Loucy (cell line): ENCODE measurements at regions not wholly inside any gene's neighbourhood (a gene's known extent, or its start where the extent isn't known, plus 50 kb on each side); places are given as distances from the start of the nearest gene placed in this dataset.

Experiments used
- H2AFZ ChIP-seq: fragments of 200-600 bp; sonication (generic); 2 replicates; pipeline ENCODE4 v1.6.0; 2016; ENCODE audit warnings: antibody characterized with exemption, mild to moderate bottlenecking, low read length, moderate library complexity
- H3F3A ChIP-seq: fragments of 200-600 bp; 2 replicates; pipeline ENCODE4 v1.6.0; 2016; ENCODE audit warnings: antibody characterized with exemption, low read depth, mild to moderate bottlenecking
- H3K27me3 ChIP-seq: fragments of 200-600 bp; sonication (generic); 2 replicates; pipeline ENCODE4 v1.6.1; 2014; ENCODE audit warnings: low read length, mild to moderate bottlenecking; ENCODE audit not compliant: insufficient read depth, poor library complexity, severe bottlenecking
- H3K36me3 ChIP-seq: fragments of 200-600 bp; sonication (generic); 2 replicates; pipeline ENCODE4 v1.6.1; 2016; ENCODE audit warnings: low read length; ENCODE audit not compliant: insufficient read depth
- H3K4me1 ChIP-seq: fragments of 200-600 bp; sonication (generic); 2 replicates; pipeline ENCODE4 v1.5.1; 2014; ENCODE audit warnings: low read length, mild to moderate bottlenecking; ENCODE audit not compliant: insufficient read depth, poor library complexity, severe bottlenecking
- H3K4me2 ChIP-seq: fragments of 200-600 bp; sonication (generic); 2 replicates; pipeline ENCODE4 v1.6.0; 2014; ENCODE audit warnings: antibody characterized with exemption, low read length, low read depth, mild to moderate bottlenecking; ENCODE audit not compliant: poor library complexity, severe bottlenecking
- H3K4me3 ChIP-seq: fragments of 200-600 bp; sonication (generic); 2 replicates; pipeline ENCODE4 v1.5.1; 2014; ENCODE audit warnings: low read length, mild to moderate bottlenecking, mixed read lengths; ENCODE audit not compliant: poor library complexity, severe bottlenecking
- H3K79me2 ChIP-seq: fragments of 200-600 bp; sonication (generic); 2 replicates; pipeline ENCODE4 v1.6.1; 2014; ENCODE audit warnings: low read length; ENCODE audit not compliant: insufficient read depth
- H3K9ac ChIP-seq: fragments of 200-600 bp; sonication (generic); 2 replicates; pipeline ENCODE4 v1.6.0; 2014; ENCODE audit warnings: mild to moderate bottlenecking, low read depth, low read length, moderate library complexity; ENCODE audit not compliant: poor library complexity, severe bottlenecking
- H3K9me2 ChIP-seq: fragments of 200-600 bp; sonication (generic); replicated peaks from 2 replicates; pipeline ENCODE4 v1.6.1; 2016; ENCODE audit warnings: low read depth, low read length, mixed read lengths
- H3K9me3 ChIP-seq: fragments of 200-600 bp; sonication (generic); 2 replicates; pipeline ENCODE4 v1.6.1; 2014; ENCODE audit warnings: mild to moderate bottlenecking, antibody characterized with exemption, low read length, low read depth; ENCODE audit not compliant: insufficient read depth
- H4K20me1 ChIP-seq: fragments of 200-600 bp; sonication (generic); 2 replicates; pipeline ENCODE4 v1.6.0; 2014; ENCODE audit warnings: antibody characterized with exemption, low read length, mild to moderate bottlenecking; ENCODE audit not compliant: insufficient read depth, poor library complexity, severe bottlenecking
- EZH2phosphoT487 ChIP-seq: fragments of 200-600 bp; IDR thresholded peaks from 2 replicates; pipeline ENCODE4 v1.6.1; 2018; ENCODE audit warnings: antibody characterized with exemption, mild to moderate bottlenecking, moderate library complexity, borderline replicate concordance
- TF ChIP-seq, protein P1 (sequence below): fragments of 200-600 bp; sonication (generic); conservative IDR thresholded peaks from 2 replicates; pipeline ENCODE4 v1.5.1; 2014; ENCODE audit warnings: mild to moderate bottlenecking, antibody characterized with exemption, low read length

DNA sequence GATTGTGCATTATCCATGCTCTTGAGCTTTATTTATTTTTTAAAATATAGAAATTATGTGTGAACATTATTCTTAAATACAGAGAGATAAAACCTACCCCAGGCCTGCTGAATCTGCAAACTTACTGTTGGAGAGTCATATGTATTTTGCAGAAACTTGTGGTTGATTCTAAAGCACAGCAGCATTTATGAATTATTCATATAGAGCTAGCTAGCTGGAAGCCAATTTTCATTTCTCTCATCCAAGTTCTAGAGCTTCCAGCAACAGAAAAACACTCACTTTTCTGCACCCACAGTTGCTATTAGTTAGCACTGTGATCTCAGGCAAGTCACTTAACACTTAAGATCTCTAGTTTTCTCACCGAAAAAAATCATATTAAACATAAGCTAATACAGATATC lies 479.5 kb upstream of the FAM47C start:
- Histone ChIP-seq H3K36me3 (no peaks in the 10 kb centered on the region), H3K4me3 (no peak overlapping the region)

DNA sequence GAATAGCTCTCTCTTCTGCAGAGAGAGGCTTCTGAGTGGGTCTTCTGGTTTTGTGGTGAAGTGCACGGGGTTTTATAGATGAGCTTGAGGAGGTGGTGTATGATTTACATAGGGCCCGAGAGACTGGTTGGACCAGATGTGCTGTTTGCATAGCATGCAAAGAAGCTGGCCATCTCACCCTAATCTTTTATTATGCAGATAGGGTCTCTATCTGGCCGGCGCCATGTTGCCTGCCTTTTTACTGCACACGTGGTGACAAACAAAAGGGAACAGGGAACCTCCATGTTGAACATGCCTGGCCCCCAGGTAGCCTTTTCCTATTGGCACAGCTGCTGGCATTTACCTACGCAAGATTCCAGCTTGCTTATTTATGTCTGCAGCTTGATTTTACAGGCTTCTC lies 473.3 kb upstream of the FAM47C start:
- H2AFZ ChIP-seq, result no peak overlapping the region
- no peak overlapping the region for H3K4me2 ChIP-seq
- H3K79me2 ChIP-seq, result no peaks in the 10 kb centered on the region
- H3K36me3 ChIP-seq, result no peaks in the 10 kb centered on the region
- no peaks in the 10 kb centered on the region for H3F3A ChIP-seq
- no peak overlapping the region for H3K9ac ChIP-seq
- H3K27me3 ChIP-seq, result no peaks in the 10 kb centered on the region
- H3K9me3 ChIP-seq, result no peaks in the 10 kb centered on the region
- no peaks in the 10 kb centered on the region for H4K20me1 ChIP-seq
- H3K4me3 ChIP-seq, result no peak overlapping the region
- TF ChIP-seq, protein P1, sequence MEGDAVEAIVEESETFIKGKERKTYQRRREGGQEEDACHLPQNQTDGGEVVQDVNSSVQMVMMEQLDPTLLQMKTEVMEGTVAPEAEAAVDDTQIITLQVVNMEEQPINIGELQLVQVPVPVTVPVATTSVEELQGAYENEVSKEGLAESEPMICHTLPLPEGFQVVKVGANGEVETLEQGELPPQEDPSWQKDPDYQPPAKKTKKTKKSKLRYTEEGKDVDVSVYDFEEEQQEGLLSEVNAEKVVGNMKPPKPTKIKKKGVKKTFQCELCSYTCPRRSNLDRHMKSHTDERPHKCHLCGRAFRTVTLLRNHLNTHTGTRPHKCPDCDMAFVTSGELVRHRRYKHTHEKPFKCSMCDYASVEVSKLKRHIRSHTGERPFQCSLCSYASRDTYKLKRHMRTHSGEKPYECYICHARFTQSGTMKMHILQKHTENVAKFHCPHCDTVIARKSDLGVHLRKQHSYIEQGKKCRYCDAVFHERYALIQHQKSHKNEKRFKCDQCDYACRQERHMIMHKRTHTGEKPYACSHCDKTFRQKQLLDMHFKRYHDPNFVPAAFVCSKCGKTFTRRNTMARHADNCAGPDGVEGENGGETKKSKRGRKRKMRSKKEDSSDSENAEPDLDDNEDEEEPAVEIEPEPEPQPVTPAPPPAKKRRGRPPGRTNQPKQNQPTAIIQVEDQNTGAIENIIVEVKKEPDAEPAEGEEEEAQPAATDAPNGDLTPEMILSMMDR, result no peak
- no peak for TF ChIP-seq EZH2phosphoT487
- H3K4me1 ChIP-seq, result no peaks in the 10 kb centered on the region
- no peaks in the 10 kb centered on the region for H3K9me2 ChIP-seq

More for the DNA sequence above, 479.5 kb upstream of the FAM47C start:
- Histone ChIP-seq H3K9me2 (no peaks in the 10 kb centered on the region), H3K4me1 (no peaks in the 10 kb centered on the region), H3F3A (no peaks in the 10 kb centered on the region), H3K79me2 (no peaks in the 10 kb centered on the region), H3K27me3 (no peaks in the 10 kb centered on the region), H2AFZ (no peak overlapping the region), H4K20me1 (no peaks in the 10 kb centered on the region), H3K9me3 (no peaks in the 10 kb centered on the region), H3K9ac (no peak overlapping the region), H3K4me2 (no peak overlapping the region)
- no peak for TF ChIP-seq EZH2phosphoT487
- TF ChIP-seq, protein P1, result no peak

DNA sequence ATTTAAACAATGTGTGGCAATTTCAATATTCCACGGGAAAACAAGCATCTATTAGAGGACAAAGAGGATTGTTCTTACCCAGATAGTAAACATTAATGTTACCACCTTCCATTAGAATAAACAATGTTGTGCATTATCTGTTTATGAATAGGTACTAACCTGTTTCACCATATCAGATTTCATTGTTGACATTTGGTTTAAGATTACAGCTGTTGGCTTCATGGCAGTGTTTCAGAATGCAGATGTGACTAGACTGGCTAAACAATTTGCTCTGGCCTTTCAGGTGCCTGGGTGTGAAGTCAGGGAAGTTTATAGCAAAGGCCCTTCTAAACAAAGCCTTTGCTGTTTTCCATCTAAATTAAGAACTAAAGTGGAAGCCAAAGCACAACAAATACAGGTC lies 464.7 kb upstream of the FAM47C start:
- no peaks in the 10 kb centered on the region for H3K9me2 ChIP-seq
- H2AFZ ChIP-seq, result no peak overlapping the region
- H3K79me2 ChIP-seq, result no peaks in the 10 kb centered on the region
- H3K27me3 ChIP-seq, result no peaks in the 10 kb centered on the region
- no peaks in the 10 kb centered on the region for H3F3A ChIP-seq
- H3K4me3 ChIP-seq, result no peak overlapping the region
- no peak overlapping the region for H3K9ac ChIP-seq
- H4K20me1 ChIP-seq, result no peaks in the 10 kb centered on the region
- H3K4me1 ChIP-seq, result no peaks in the 10 kb centered on the region
- H3K36me3 ChIP-seq, result no peaks in the 10 kb centered on the region
- no peak overlapping the region for H3K4me2 ChIP-seq
- no peaks in the 10 kb centered on the region for H3K9me3 ChIP-seq
- TF ChIP-seq, protein P1, result no peak
- no peak for TF ChIP-seq EZH2phosphoT487
